ENCODE measurements at regions not wholly inside any gene's neighbourhood (a gene's known extent, or its start where the extent isn't known, plus 50 kb on each side); places are given as distances from the start of the nearest gene placed in this dataset.

DNA sequence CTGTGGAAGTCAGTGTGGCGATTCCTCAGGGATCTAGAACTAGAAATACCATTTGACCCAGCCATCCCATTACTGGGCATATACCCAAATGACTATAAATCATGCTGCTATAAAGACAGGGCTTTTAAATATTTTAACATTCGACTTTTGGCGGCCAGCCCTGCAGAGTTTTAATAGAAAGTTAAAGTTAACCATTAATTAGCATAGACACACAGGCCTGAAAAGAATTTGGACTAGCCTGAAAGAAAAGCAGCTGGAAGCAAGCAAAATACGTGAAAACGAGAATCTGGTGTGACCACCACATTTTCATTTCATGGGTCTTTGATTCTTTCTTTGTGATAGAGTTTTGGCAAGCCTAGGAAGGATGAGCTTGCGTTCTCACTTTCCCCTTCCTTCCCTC, 184.0 kb downstream of the SCG2 start:
- Histone ChIP-seq H3K4me3 (ENCODE audit: low read depth in 1 of 3, low read length in 3 of 3) (no peak overlapping the region), H3K4me1 (ENCODE audit: control insufficient read depth in 3 of 3, insufficient read depth in 2 of 3, low read depth in 1 of 3, low read length in 2 of 3) (no peaks in the 10 kb centered on the region), H3K27ac (ENCODE audit: low read depth in 1 of 3, low read length in 2 of 3) (no peak overlapping the region), H3K36me3 (ENCODE audit: control insufficient read depth in 3 of 3, insufficient read depth in 2 of 3, low read depth in 1 of 3, low read length in 3 of 3) (no peaks in the 10 kb centered on the region), H3K9me3 (ENCODE audit: control insufficient read depth in 2 of 2, insufficient read depth in 1 of 2, low read depth in 1 of 2, low read length in 1 of 2) (no peaks in the 10 kb centered on the region), H3K27me3 (ENCODE audit: control insufficient read depth in 3 of 3, insufficient read depth in 3 of 3, low read length in 3 of 3) (no peaks in the 10 kb centered on the region)
- DNase-seq (no peak), FAIRE-seq (no peak)
- 60 to 62% (median 60%) methylated on average over 6 of the region's 6 CpGs for WGBS, 3 donors

- FAIRE-seq (no peak), DNase-seq (no peak)
- H3K27me3 ChIP-seq (ENCODE audit: control insufficient read depth in 3 of 3, insufficient read depth in 3 of 3, low read length in 3 of 3), result no peaks in the 10 kb centered on the region
- 45 to 60% (median 48%) methylated on average over 1 of the region's 1 CpG for WGBS, 3 donors
- H3K9me3 ChIP-seq (ENCODE audit: control insufficient read depth in 2 of 2, insufficient read depth in 1 of 2, low read depth in 1 of 2, low read length in 1 of 2), result no peaks in the 10 kb centered on the region
- no peaks in the 10 kb centered on the region for H3K4me1 ChIP-seq (ENCODE audit: control insufficient read depth in 3 of 3, insufficient read depth in 2 of 3, low read depth in 1 of 3, low read length in 2 of 3)
- no peak overlapping the region for H3K27ac ChIP-seq (ENCODE audit: low read depth in 1 of 3, low read length in 2 of 3)
- H3K36me3 ChIP-seq (ENCODE audit: control insufficient read depth in 3 of 3, insufficient read depth in 2 of 3, low read depth in 1 of 3, low read length in 3 of 3), result no peaks in the 10 kb centered on the region
- no peak overlapping the region for H3K4me3 ChIP-seq (ENCODE audit: low read depth in 1 of 3, low read length in 3 of 3)
These were observed 183.5 kb downstream of the SCG2 start for GRCh38 chr2:223418604-223419199.

DNA sequence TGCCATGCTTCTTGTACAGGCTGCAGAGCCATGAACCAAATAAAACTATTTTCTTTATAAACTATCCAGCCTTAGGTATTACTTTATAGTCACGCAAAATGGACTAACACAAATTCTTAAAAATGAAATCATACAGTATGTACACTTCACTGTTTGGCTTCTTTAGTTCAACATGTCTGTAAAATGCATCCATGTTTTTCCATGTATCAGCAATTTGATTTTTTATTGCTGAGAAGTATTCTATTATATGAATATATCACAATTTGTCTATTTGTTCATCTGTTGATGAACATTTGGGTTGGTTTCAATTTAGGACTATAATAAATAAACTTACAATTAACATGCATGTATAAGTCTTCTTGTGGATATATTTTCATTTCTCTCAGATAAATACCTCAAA, 182.1 kb downstream of the SCG2 start:
- H3K27me3 ChIP-seq (ENCODE audit: control insufficient read depth in 3 of 3, insufficient read depth in 3 of 3, low read length in 3 of 3), result no peaks in the 10 kb centered on the region
- FAIRE-seq, result no peak
- H3K4me3 ChIP-seq (ENCODE audit: low read depth in 1 of 3, low read length in 3 of 3), result no peak overlapping the region
- no peak for DNase-seq
- no peaks in the 10 kb centered on the region for H3K4me1 ChIP-seq (ENCODE audit: control insufficient read depth in 3 of 3, insufficient read depth in 2 of 3, low read depth in 1 of 3, low read length in 2 of 3)
- H3K27ac ChIP-seq (ENCODE audit: low read depth in 1 of 3, low read length in 2 of 3), result no peak overlapping the region
- no peaks in the 10 kb centered on the region for H3K36me3 ChIP-seq (ENCODE audit: control insufficient read depth in 3 of 3, insufficient read depth in 2 of 3, low read depth in 1 of 3, low read length in 3 of 3)
- 88 to 91% (median 89%) methylated on average over 1 of the region's 1 CpG for WGBS, 3 donors
- no peaks in the 10 kb centered on the region for H3K9me3 ChIP-seq (ENCODE audit: control insufficient read depth in 2 of 2, insufficient read depth in 1 of 2, low read depth in 1 of 2, low read length in 1 of 2)

GRCh38 chr2:223431479-223431878, 170.7 kb downstream of the SCG2 start:
- DNase-seq (no peak), FAIRE-seq (no peak)
- 26 to 45% (median 27%) methylated on average over 1 of the region's 1 CpG for WGBS, 3 donors
- Histone ChIP-seq H3K27ac (ENCODE audit: low read depth in 1 of 3, low read length in 2 of 3) (no peak overlapping the region), H3K4me3 (ENCODE audit: low read depth in 1 of 3, low read length in 3 of 3) (no peak overlapping the region), H3K36me3 (ENCODE audit: control insufficient read depth in 3 of 3, insufficient read depth in 2 of 3, low read depth in 1 of 3, low read length in 3 of 3) (no peaks in the 10 kb centered on the region), H3K9me3 (ENCODE audit: control insufficient read depth in 2 of 2, insufficient read depth in 1 of 2, low read depth in 1 of 2, low read length in 1 of 2) (no peaks in the 10 kb centered on the region), H3K4me1 (ENCODE audit: control insufficient read depth in 3 of 3, insufficient read depth in 2 of 3, low read depth in 1 of 3, low read length in 2 of 3) (no peaks in the 10 kb centered on the region), H3K27me3 (ENCODE audit: control insufficient read depth in 3 of 3, insufficient read depth in 3 of 3, low read length in 3 of 3) (no peaks in the 10 kb centered on the region)

- H3K27ac ChIP-seq (ENCODE audit: low read depth in 1 of 3, low read length in 2 of 3), result no peak overlapping the region
- no peak for DNase-seq
- 73 to 84% (median 76%) methylated on average over 5 of the region's 5 CpGs for WGBS, 3 donors
- no peaks in the 10 kb centered on the region for H3K4me1 ChIP-seq (ENCODE audit: control insufficient read depth in 3 of 3, insufficient read depth in 2 of 3, low read depth in 1 of 3, low read length in 2 of 3)
- no peaks in the 10 kb centered on the region for H3K36me3 ChIP-seq (ENCODE audit: control insufficient read depth in 3 of 3, insufficient read depth in 2 of 3, low read depth in 1 of 3, low read length in 3 of 3)
- H3K4me3 ChIP-seq (ENCODE audit: low read depth in 1 of 3, low read length in 3 of 3), result no peak overlapping the region
- H3K9me3 ChIP-seq (ENCODE audit: control insufficient read depth in 2 of 2, insufficient read depth in 1 of 2, low read depth in 1 of 2, low read length in 1 of 2), result no peaks in the 10 kb centered on the region
- FAIRE-seq, result no peak
- no peaks in the 10 kb centered on the region for H3K27me3 ChIP-seq (ENCODE audit: control insufficient read depth in 3 of 3, insufficient read depth in 3 of 3, low read length in 3 of 3)
These were observed 168.7 kb downstream of the SCG2 start for GRCh38 chr2:223433461-223433860.

DNA sequence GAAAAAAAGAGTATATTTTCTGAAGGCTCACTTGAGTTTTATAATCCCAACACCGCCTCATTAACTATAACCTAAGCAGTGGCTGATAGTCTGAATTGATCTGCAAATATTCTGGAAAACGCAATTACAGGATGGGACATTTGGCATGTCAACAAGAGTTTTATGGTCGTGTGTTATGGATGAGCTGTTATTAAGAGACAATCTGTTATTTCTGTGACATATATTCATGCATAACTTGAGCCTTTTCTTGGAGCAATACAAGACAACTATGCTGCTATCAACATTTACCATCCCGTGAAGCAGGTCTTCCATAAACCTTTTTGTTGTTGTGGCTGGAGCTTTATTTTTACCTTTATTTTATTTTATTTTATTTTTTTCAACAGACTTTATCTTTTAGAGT, 164.4 kb downstream of the SCG2 start:
- Histone ChIP-seq H3K27me3 (ENCODE audit: control insufficient read depth in 3 of 3, insufficient read depth in 3 of 3, low read length in 3 of 3) (no peaks in the 10 kb centered on the region), H3K4me1 (ENCODE audit: control insufficient read depth in 3 of 3, insufficient read depth in 2 of 3, low read depth in 1 of 3, low read length in 2 of 3) (no peaks in the 10 kb centered on the region), H3K9me3 (ENCODE audit: control insufficient read depth in 2 of 2, insufficient read depth in 1 of 2, low read depth in 1 of 2, low read length in 1 of 2) (no peaks in the 10 kb centered on the region), H3K27ac (ENCODE audit: low read depth in 1 of 3, low read length in 2 of 3) (no peak overlapping the region), H3K36me3 (ENCODE audit: control insufficient read depth in 3 of 3, insufficient read depth in 2 of 3, low read depth in 1 of 3, low read length in 3 of 3) (no peaks in the 10 kb centered on the region), H3K4me3 (ENCODE audit: low read depth in 1 of 3, low read length in 3 of 3) (no peak overlapping the region)
- FAIRE-seq, result no peak
- no peak for DNase-seq
- WGBS, 3 donors, result 67 to 76% (median 71%) methylated on average over 4 of the region's 4 CpGs

DNA sequence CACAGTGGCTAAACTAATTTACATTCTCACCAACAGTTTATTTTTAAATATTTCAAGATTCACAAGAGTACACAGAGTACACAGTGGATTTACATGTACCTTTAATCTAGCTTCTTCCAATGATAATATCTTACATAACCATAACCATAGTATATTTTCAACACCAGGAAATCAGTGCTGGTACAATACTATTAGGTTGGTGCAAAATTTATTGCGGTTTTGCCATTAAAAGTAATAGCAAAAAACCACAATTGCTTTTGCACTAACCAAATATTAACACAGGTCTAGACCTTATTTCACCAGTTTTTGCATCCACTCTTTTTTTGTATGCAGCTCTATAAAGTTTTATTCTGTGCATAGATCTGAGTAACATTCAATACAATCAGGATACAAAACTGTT, 163.0 kb downstream of the SCG2 start:
- no peak for FAIRE-seq

GRCh38 chr2:223439786-223440185, 162.4 kb downstream of the SCG2 start:
- Histone ChIP-seq H3K36me3 (ENCODE audit: control insufficient read depth in 3 of 3, insufficient read depth in 2 of 3, low read depth in 1 of 3, low read length in 3 of 3) (no peaks in the 10 kb centered on the region), H3K9me3 (ENCODE audit: control insufficient read depth in 2 of 2, insufficient read depth in 1 of 2, low read depth in 1 of 2, low read length in 1 of 2) (no peaks in the 10 kb centered on the region), H3K27me3 (ENCODE audit: control insufficient read depth in 3 of 3, insufficient read depth in 3 of 3, low read length in 3 of 3) (no peaks in the 10 kb centered on the region), H3K4me3 (ENCODE audit: low read depth in 1 of 3, low read length in 3 of 3) (no peak overlapping the region), H3K27ac (ENCODE audit: low read depth in 1 of 3, low read length in 2 of 3) (no peak overlapping the region), H3K4me1 (ENCODE audit: control insufficient read depth in 3 of 3, insufficient read depth in 2 of 3, low read depth in 1 of 3, low read length in 2 of 3) (no peaks in the 10 kb centered on the region)
- DNase-seq, result no peak
- FAIRE-seq, result no peak
- WGBS, 3 donors, result 0 to 81% (median 43%) methylated on average over 1 of the region's 1 CpG

More for the DNA sequence above, 163.0 kb downstream of the SCG2 start:
- Histone ChIP-seq H3K27me3 (ENCODE audit: control insufficient read depth in 3 of 3, insufficient read depth in 3 of 3, low read length in 3 of 3) (no peaks in the 10 kb centered on the region), H3K4me3 (ENCODE audit: low read depth in 1 of 3, low read length in 3 of 3) (no peak overlapping the region), H3K4me1 (ENCODE audit: control insufficient read depth in 3 of 3, insufficient read depth in 2 of 3, low read depth in 1 of 3, low read length in 2 of 3) (no peaks in the 10 kb centered on the region), H3K9me3 (ENCODE audit: control insufficient read depth in 2 of 2, insufficient read depth in 1 of 2, low read depth in 1 of 2, low read length in 1 of 2) (no peaks in the 10 kb centered on the region), H3K36me3 (ENCODE audit: control insufficient read depth in 3 of 3, insufficient read depth in 2 of 3, low read depth in 1 of 3, low read length in 3 of 3) (no peaks in the 10 kb centered on the region), H3K27ac (ENCODE audit: low read depth in 1 of 3, low read length in 2 of 3) (no peak overlapping the region)
- WGBS, 3 donors, result 54 to 71% (median 63%) methylated on average over 1 of the region's 1 CpG
- DNase-seq, result no peak

DNA sequence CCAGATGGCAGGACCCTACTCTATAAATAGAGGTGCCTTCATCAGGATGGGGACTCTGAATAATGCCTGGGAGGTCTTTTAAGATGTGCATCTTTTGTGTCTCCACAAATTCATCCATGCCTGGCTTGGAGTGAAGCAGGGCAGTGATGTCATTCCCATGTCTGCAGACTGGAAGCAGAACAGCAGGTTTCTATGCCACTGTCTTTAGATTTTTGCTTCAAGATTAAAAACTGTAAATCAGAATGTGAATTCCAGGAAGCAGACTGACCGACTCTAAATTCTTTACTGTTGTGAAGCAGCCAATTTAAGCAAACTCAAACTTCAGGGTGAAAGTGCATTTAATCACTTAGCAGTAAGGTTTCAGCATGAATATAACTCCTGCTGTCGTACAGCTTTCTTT, 159.3 kb downstream of the SCG2 start:
- H3K27ac ChIP-seq (ENCODE audit: low read depth in 1 of 3, low read length in 2 of 3), result no peak overlapping the region
- H3K9me3 ChIP-seq (ENCODE audit: control insufficient read depth in 2 of 2, insufficient read depth in 1 of 2, low read depth in 1 of 2, low read length in 1 of 2), result no peaks in the 10 kb centered on the region
- H3K4me1 ChIP-seq (ENCODE audit: control insufficient read depth in 3 of 3, insufficient read depth in 2 of 3, low read depth in 1 of 3, low read length in 2 of 3), result no peaks in the 10 kb centered on the region
- DNase-seq (no peak), FAIRE-seq (no peak)
- WGBS, 3 donors, result 63 to 85% (median 67%) methylated on average over 2 of the region's 2 CpGs
- H3K36me3 ChIP-seq (ENCODE audit: control insufficient read depth in 3 of 3, insufficient read depth in 2 of 3, low read depth in 1 of 3, low read length in 3 of 3), result no peaks in the 10 kb centered on the region
- no peak overlapping the region for H3K4me3 ChIP-seq (ENCODE audit: low read depth in 1 of 3, low read length in 3 of 3)
- H3K27me3 ChIP-seq (ENCODE audit: control insufficient read depth in 3 of 3, insufficient read depth in 3 of 3, low read length in 3 of 3), result no peaks in the 10 kb centered on the region
